ENCODE measurements at regions not wholly inside any gene's neighbourhood (a gene's known extent, or its start where the extent isn't known, plus 50 kb on each side); places are given as distances from the start of the nearest gene placed in this dataset.
"Not testable (repeated sequence)": the region's sequence is repeated elsewhere in the genome, so short reads cannot be mapped to it uniquely, and the experiment has no call there.

DNA sequence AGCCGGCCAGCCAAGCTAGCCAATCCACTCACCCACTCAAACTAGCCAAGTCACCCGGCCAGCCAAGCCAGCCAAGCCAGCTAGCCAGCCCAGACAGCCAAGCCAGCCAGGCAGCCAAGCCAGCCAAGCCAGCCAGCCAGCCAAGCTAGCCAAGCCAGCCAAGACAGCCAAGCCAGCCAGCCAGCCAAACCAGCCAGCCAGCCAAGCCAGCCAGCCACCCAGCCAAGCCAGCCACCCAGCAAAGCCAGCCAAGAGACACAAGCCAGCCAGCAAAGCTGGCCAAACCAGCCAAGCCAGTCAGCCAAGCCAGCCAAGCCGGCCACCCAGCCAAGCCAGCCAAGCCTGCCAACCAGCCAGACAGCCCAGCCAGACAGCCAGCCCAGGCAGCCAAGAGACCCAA lies 322.2 kb upstream of the PLGLB2 start:
- not testable (repeated sequence) for TF ChIP-seq POLR2A (IDR thresholded peaks at IDR 0.05; ENCODE audit: low read length); GATA1 (IDR thresholded peaks at IDR 0.05; ENCODE audit: low read depth, low read length)
